ENCODE measurements at regions not wholly inside any gene's neighbourhood (a gene's known extent, or its start where the extent isn't known, plus 50 kb on each side); places are given as distances from the start of the nearest gene placed in this dataset.
A peak's percentile ranks its signal among the peaks of the same experiment; 100 is the strongest.

GRCh38 chr22:48952256-48953102, 875.2 kb downstream of the BRD1 start:
- DNase-seq, result no peak

- DNase-seq, result no peak
These were observed 875.8 kb downstream of the BRD1 start for GRCh38 chr22:48951836-48952235.

- no peak for DNase-seq
These were observed 877.3 kb downstream of the BRD1 start for GRCh38 chr22:48950151-48950915.

- DNase-seq, result no peak
These were observed 878.1 kb downstream of the BRD1 start for GRCh38 chr22:48949375-48950149.

GRCh38 chr22:48948575-48949170, 879.0 kb downstream of the BRD1 start:
- DNase-seq, result no peak

GRCh38 chr22:48947636-48948035, 880.0 kb downstream of the BRD1 start:
- DNase-seq, result no peak

- DNase-seq, result no peak
These were observed 881.8 kb downstream of the BRD1 start for GRCh38 chr22:48945621-48946458.

GRCh38 chr22:48944751-48945620, 882.7 kb downstream of the BRD1 start:
- no peak for DNase-seq

GRCh38 chr22:48944433-48944750, 883.3 kb downstream of the BRD1 start:
- DNase-seq, result no peak

- DNase-seq, result peak; percentile 33
These were observed 883.9 kb downstream of the BRD1 start for GRCh38 chr22:48943567-48944432.

- DNase-seq, result no peak
These were observed 884.7 kb downstream of the BRD1 start for GRCh38 chr22:48942698-48943566.

- DNase-seq, result no peak
These were observed 885.6 kb downstream of the BRD1 start for GRCh38 chr22:48941903-48942575.

GRCh38 chr22:48941033-48941902, 886.4 kb downstream of the BRD1 start:
- no peak for DNase-seq

GRCh38 chr22:48940266-48941032, 887.2 kb downstream of the BRD1 start:
- no peak for DNase-seq

- no peak for DNase-seq
These were observed 888.0 kb downstream of the BRD1 start for GRCh38 chr22:48939441-48940265.

- DNase-seq, result no peak
These were observed 888.9 kb downstream of the BRD1 start for GRCh38 chr22:48938741-48939140.
